ENCODE measurements at regions not wholly inside any gene's neighbourhood (a gene's known extent, or its start where the extent isn't known, plus 50 kb on each side); places are given as distances from the start of the nearest gene placed in this dataset.
"Not testable (repeated sequence)": the region's sequence is repeated elsewhere in the genome, so short reads cannot be mapped to it uniquely, and the experiment has no call there.

DNA sequence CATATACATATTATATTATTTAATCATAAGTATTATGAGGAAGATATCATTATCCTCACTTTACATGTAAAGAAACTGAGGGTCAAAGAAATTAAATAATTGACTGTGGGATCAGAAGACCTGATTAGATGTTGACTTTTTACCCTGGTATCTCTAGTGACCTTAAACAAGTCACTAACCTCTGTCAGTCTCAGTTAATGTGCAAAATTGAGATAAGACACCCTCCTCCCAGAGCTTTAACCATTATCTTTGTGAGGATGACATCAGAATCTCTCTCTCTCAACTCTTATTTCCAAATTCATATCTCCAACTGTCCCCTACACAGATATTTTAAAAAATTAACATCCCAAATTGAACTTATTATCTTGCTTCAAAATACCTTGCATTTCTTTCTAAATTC is 177.8 kb downstream of the KLHL28 start:
- no peak for DNase-seq

DNA sequence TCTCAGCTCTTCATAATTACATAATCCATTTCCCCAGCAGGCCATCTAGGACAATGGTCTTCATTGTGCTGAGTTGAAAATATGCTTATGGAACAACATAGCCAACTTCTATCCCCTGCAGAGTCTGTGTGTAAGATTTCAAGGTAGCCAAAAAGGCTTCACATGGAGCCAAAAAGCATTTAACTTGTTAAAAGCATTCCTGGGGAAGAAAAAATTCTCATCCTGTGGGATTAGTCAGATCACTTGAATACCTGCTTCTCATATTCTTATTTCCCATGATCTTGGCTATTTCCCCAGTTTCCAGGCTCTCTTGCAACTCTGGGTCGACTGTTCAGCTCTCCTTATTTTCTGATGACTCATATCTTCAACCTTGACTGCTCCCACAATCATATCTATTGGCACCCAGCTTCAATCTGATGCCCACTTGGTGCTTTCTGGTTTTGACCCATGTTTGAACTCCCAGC is 178.9 kb downstream of the KLHL28 start:
- no peak for DNase-seq

DNA sequence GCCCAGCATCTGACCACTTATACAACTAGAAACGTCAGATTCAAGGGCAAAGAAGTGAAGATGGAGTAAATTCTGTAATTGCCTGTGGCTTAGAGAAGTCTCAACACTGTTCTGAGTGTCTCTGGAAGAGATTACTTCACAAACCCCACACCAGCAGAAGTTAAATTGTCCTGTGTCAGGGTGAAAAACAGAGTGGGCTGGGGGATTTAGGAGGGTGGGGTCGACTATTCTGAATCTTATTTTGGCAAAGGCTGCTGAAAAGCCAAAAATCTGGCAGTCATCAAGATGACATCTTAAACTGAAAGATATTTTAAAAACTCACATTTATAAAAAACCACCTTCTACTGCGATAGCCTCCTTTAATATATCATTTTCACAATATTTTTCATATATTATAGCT is 180.8 kb downstream of the KLHL28 start:
- DNase-seq = no peak

DNA sequence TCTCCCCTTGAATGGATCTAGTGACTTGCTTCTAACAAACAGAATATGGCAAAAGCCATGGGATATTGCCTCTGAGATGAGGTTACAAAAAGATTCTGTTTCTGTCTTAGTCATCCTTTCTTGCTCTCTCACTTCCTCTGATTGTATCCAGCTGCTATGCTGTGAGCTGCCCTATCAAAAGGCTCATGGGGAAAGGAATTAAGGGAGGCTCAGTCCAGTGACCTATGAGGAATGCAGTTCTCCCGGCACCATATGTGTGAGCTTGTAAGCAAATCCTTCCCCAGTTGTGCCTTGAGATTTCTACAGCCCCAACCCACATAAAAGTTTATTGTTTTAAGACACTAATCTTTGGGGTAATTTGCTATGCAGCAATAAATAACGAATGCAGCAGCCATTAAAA is 183.1 kb downstream of the KLHL28 start:
- peak; percentile 45 for DNase-seq

DNA sequence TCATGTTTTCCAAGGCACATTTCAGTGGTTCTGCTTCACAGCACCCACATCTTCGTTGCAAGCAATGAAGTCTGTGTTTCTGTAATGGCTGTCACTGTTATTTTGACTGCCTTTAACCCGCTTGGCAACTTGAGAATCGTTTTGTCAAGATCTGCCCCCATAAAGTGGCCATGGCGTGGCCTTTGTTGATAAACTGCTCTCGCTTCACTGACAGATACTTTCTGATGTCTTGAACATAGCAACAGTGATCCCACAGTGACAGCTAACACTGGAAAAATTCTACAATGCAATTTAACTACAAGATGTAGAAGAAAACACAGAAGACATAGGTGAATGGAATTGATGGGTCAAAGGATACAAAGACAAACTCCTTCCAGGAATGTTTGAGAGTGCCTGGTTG is 184.2 kb downstream of the KLHL28 start:
- no peak for DNase-seq

DNA sequence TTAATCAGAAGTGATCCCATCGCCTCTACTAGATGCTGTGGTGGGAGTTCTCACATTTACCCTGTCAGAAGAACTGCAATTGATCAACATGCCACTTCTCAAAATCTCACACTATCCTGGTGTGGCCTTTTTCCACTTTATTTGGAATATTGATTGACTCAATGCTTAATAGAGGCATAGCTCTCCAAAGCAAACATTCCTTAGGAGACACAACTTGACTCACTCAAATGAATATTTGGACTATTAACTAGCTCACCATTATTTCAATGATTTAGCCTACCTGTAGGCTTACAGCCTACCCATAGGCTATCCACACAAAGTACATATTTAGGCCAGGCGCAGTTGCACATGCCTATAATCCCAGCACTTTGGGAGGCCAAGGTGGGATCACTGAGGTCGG is 186.5 kb downstream of the KLHL28 start:
- no peak for DNase-seq

DNA sequence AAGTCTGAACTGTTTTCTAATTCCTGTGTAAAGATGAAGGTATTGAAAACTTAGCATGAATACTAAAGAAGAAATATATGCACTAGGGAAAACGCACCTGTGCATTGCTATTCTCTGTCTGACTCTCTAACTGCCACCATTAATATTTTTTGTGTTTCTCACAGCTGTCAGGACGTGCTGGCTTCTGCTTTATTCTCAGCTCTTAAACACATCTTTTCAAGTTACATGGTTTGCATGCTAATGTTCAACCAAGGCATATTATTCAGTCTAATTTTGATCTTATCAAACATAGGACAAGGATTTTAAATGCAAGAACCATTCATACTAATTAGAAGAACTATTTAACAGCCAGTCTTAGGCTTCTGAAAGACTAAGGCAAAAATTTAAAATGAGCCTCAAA is 187.4 kb downstream of the KLHL28 start:
- DNase-seq = no peak

DNA sequence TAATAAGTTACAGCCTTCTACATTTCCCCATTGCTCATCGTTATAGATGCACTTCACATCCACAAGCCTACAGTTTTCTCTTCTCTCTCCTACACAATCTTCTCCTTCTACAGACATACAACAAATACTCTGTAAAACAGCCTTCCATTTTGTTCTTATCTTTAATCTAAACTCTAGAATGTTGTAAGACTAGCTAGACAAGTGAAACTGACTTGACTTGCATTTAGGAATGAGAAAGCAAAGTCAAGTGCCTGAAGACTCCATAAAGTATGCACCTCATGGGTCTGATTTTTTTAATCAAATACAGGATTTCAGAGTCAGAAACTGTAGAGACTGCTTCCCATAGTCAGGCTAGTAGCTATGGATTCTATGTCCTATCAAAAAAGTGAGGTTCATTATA is 190.3 kb downstream of the KLHL28 start:
- DNase-seq = no peak

DNA sequence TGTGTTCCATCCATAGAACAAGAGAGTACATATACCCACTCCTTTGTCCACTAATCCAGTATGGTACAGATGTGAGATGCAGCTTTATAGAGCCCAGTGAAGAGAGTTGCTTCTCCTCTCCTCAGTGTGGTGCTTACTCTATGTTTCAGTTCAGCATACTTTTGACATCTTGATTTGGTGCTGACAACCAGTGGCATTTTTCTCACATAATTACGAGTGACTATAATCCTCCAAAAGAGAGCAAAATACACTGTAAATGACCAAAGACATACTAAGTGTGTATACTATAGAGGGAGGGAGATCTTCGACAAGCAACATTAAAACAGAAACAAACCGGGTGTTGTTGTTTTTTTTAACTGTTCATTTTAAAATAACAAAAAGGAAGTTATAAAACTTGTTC is 191.5 kb downstream of the KLHL28 start:
- DNase-seq = no peak

DNA sequence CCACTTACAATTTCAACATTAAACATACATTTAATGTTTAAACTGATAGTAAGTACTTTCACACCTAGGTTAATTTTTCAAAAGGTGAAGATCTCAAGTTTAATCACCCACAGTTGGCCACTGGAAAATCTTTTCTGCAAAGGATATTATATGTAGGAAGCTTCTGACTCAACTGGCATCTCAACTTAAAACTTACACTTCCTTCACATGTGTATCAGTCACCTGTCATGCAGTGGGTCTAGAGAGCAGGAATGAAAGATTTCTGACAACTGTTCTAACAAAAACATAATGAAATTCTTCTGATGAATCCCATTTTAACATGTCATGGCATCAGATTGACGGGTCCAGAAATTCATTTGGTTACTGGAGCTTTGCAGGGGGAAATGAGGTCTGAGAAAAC is 192.8 kb downstream of the KLHL28 start:
- no peak for DNase-seq

DNA sequence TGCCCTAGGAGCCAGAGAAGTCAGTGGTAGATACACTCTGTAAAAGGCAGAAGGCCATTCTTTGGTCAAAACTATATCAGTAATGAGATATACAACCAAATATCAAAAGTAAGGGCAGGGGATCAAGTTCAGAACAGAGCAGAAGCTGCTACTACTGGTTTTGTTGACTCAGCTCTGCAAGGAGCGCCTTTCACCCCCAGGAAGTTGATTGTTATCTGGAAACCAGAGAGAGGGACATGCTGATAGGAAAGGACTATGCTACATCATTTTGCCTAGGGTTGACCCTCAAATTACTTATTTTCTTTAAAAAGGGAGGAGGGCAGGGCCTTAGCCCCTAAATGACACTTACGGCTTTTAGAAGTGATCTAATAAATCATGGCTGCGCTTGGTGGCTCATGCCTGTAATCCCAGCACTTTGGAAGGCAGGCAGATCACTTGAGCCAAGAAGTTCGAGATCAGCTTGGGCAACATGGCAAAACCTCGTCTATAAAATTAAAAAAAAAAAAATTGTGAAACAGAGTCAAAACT is 194.0 kb downstream of the KLHL28 start:
- DNase-seq = no peak

DNA sequence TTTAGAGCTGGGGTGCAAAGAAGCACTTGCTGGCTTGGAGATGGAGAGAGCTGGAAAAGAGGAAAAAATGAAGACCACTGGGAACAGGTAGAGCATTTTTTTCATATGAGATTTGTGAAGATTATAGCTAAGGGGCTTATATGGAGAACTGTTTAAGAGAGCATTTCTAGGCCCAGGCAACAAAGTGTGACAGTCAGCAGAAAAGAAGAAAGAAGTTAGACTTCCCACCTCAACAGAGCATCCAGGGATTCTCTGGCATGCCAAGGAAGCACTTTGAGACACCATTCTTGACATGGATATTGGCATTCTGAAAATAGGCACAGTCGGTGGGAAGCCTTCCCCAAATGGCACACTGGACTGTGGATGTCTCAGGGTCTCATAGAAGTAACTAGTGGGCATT is 195.5 kb downstream of the KLHL28 start:
- DNase-seq = no peak

DNA sequence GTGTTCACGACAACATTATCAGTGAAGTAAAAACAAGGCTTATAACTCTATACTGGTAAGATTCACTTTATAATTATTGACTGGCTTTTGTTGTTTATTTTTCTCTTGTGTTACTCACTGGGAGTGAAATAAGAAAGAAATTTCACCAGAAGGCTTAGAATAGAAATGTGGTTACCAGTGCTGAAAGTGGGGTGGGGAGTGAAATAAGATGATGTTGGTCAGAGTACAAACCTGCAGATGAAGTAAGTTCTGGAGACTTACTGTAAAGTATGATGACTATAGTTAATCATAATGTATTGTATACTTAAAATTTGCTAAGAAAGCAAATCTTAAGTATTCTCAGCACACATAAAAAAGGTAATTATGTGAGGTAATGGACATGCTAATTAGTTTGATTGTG is 198.4 kb downstream of the KLHL28 start:
- DNase-seq = no peak

DNA sequence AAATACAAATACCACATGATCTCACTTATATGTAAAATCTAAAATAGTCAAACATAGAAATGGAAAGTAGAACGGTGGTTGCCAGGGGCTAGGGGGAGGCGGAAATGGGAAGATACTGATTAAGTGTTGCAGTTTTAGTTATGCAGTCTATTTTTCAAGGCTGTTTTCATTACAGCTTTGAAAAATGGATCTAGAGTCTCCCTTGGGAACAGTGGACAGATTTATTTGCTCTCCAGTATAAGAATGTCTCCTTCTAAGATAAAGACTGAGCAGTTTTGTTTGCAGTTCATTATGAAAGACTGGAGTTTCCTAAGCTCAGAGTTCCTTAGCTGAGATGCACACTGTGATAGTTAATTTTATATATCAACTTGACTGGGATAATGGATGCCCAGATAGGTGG is 202.5 kb downstream of the KLHL28 start:
- no peak for DNase-seq

DNA sequence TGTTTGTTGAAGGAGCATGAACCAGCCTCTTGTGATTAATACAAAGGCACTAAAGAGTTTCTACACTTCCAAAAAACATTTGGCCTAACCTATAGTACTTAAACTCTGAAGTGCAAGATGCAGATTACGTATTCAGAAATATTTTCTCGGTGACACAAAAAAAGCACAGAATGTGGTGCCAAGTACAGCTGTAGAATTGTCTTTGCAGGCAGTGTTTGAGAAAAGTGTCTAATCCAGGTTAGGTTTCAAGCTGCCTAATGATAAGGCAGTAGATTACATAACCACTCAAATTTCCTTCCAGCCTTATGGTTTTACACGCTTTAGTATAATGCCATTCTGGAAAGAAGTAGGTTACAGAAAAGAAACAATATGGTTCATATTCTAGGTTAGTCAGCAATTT is 205.2 kb downstream of the KLHL28 start:
- DNase-seq = no peak

DNA sequence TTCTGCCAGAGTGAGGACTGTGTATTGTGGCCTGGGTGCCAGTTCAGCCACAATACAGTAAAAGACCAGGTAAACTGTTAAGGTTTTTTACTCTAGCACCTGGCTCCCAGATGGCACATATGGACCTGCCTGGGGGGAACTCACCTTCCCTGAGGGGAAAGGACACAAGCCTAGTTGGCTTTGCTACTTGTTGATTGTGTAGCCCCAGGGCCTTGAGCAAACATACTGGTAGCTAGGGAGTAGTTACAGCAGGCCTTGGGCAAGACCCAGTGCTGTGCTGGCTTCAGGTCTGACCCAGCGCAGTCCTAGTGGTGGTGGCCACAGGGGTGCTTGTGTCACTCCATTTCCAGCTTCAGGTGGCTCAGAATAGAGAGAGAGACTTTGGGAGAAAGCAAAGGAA is 216.4 kb downstream of the KLHL28 start:
- DNase-seq = no peak

DNA sequence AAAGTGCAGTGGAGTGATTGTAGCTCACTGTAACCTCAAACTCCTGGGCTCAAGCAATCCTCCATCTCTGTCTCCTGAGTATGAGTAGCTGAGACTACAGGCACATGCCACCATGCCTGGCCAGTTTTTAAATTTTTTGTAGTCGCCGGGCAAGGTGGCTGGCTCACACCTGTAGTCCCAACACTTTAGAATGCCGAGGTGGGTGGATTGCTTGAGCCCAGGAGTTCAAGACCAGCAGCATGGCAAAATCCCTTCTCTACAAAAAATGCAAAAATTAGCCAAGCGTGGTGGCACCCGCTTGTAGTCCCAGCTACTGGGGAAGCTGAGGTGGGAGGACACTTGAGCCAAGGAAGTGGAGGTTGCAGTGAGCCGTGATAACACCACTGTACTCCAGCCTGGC is 219.5 kb downstream of the KLHL28 start:
- no peak for DNase-seq

DNA sequence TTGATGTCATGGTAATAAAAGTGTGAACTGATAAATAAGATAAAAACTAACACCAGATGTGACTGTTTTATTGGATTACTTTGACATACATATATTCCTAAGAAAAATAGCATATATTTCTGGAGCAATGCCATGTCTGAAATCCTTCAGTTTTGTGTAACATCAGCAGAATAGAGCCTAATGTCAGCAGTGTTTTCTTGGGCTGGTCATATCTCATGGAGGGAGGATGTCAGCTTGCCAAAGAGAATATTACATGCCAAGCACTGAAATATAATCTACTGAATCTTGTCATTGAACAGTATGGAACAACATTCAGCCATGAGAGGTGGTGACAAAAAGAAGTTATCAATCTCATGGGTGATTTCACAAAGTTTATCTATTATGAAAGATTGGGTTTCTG is 220.3 kb downstream of the KLHL28 start:
- peak; percentile 20 for DNase-seq

DNA sequence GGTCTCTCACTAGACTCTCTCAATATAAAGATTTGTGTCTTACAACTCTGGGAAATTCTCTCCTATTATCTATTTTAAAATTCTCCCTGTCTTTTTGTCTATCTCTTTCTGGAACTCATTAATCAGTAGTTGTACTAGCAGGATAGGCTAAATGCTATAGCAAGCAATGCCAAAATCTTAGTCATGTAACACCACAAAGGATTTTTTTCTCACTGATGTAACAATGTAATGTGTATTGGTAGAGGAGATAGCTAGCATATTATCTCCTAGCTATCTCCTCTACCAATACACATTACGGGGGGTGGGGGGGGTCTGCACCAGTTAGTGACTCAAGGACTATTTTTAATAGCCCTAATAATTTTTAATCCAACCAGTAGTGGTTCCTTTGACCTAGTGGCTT is 225.4 kb downstream of the KLHL28 start:
- no peak for DNase-seq

DNA sequence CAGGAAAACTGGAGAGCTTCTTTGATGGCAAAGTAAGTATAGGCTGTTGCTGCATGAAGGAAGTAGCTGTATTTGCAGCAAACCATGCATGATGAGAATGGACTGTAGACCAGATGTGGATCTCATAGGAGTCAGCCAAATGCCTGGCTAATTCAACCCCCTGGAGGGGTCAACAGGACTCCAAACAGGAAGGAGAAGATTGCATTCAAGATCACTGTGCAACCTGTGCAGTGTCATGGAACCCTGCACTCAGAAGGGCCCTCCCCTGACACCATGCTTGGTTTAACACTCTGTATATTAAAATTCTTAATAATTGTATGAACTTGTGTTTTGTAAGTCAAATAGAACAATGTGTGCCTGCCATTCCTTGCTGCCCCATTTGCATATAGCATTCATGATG is 225.1 kb upstream of the FSCB start:
- peak; percentile 15 for DNase-seq

DNA sequence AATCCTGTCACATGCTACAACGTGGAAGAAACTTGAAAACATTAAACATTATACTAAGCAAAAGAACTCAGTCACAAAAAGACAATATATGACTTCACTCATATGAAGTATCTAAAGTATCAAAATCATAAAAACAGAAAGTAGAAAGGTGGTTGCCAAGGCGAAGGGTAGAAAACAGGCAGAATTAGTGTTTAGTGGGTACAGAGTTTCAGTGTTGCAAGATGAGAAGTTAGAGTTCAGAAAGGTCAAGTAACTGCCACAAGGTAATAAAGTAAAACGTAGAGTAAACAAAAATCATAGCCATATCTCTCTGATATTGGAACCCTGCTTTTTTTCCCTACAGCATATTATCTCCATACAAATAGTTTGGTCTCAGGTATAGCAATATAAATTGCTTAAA is 223.8 kb upstream of the FSCB start:
- DNase-seq = no peak

DNA sequence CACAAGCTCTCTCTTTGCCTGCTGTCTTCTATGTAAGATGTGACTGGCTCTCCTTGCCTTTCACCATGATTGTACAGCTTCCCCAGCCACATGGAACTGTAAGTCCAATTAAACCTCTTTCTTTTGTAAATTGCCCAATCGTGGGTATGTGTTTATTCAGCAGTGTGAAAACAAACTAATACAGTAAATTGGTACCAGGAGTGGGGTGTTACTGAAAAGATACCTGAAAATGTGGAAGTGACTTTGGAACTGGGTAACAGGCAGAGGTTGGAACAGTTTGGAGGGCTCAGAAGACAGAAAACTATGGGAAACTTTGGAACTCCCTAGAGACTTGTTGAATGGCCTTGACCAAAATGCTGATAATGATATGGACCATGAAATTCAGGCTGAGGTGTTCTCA is 214.3 kb upstream of the FSCB start:
- not testable (repeated sequence) for DNase-seq

DNA sequence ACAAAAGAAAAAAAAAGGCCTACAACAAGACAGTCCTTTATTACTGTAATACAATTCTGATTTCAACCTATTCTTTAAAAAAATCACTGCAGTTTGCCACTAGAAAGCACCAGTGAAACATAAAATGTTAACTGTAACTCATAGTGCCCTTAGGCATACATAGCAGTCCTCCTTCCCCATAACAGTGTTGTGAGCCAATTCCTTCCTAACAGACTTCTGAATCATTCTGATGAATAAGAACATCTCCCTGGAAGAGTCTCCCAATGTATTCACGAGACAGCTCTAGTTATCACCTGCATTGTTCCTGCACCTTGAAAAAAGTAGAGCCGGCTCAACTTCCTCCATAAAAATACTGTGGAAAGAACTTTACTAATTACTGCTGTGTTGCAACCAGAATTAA is 213.6 kb upstream of the FSCB start:
- no peak for DNase-seq

DNA sequence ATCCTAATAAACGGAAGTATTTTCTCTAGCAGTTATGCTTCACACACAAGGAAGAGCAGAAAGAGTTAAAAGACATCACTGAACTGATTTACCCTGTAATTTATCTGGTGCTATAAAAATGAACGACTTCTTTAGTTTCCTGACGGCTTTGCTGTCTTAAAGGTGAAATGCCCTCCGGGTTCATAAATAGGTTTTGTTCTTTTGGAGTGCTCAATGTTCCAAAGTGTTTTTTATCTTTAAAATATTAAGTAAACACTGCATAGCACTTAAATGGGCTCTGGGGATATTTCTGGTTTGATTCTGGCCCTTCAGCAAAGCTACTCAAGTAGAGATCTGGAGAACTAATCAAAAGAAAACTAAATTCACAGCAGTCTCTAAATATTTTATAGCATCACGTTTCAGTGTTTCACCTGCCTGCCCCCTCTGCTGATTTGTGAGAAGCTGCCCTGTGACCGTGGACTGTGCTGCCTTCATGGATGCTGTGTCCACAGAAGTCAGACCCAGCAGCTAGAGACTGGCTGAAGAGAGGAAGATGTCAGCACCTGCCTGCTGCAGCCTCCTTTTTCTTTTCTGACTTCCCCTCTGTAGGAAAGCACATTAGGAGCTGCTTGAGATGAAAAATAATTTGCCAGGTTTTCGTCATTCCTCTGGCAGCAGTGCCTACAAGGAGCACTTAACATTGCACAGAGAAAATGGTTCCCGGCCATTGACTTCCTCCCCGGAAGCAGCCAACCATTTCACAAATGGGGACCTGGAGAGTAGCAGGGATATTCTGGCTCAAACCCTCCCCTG is 205.1 kb upstream of the FSCB start:
- peak; percentile 25 for DNase-seq
